ENCODE measurements at regions not wholly inside any gene's neighbourhood (a gene's known extent, or its start where the extent isn't known, plus 50 kb on each side); places are given as distances from the start of the nearest gene placed in this dataset.

GRCh38 chr3:17947833-17948232 lies 205.4 kb upstream of the TBC1D5 start:
- ChIA-PET CTCF (no interaction called here), POLR2A (no interaction called here)
- no peak for ATAC-seq
- Mint-ChIP-seq H3K4me3 (no peak overlapping the region), H3K9me3 (peaks cover 13% of the 10 kb centered on the region), H3K36me3 (peaks cover 3% of the 10 kb centered on the region; the same call in 1 of the 2 replicates), H3K27me3 (ENCODE audit: low read depth) (no peaks in the 10 kb centered on the region), H3K4me1 (peaks cover 23% of the 10 kb centered on the region), H3K27ac (no peak overlapping the region)
- DNase-seq (ENCODE audit: low spot score), result no peak
- TF ChIP-seq MYBL2 (CRISPR knock-in tag; IDR thresholded peaks at IDR 0.05), result no peak
- TF ChIP-seq, protein P1, sequence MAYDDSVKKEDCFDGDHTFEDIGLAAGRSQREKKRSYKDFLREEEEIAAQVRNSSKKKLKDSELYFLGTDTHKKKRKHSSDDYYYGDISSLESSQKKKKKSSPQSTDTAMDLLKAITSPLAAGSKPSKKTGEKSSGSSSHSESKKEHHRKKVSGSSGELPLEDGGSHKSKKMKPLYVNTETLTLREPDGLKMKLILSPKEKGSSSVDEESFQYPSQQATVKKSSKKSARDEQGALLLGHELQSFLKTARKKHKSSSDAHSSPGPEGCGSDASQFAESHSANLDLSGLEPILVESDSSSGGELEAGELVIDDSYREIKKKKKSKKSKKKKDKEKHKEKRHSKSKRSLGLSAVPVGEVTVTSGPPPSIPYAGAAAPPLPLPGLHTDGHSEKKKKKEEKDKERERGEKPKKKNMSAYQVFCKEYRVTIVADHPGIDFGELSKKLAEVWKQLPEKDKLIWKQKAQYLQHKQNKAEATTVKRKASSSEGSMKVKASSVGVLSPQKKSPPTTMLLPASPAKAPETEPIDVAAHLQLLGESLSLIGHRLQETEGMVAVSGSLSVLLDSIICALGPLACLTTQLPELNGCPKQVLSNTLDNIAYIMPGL (CRISPR knock-in tag; IDR thresholded peaks at IDR 0.05), result no peak
- no peak for TF ChIP-seq SP1 (CRISPR knock-in tag; conservative IDR thresholded peaks at IDR 0.05)
- TF ChIP-seq ATF6 (CRISPR knock-in tag; IDR thresholded peaks at IDR 0.05), result no peak
- TF ChIP-seq KAT7 (CRISPR knock-in tag; IDR thresholded peaks at IDR 0.05; ENCODE audit: borderline replicate concordance), result no peak
- no peak for TF ChIP-seq FOXP4 (CRISPR knock-in tag; IDR thresholded peaks at IDR 0.05)
- no peak for TF ChIP-seq E2F5 (CRISPR knock-in tag; IDR thresholded peaks at IDR 0.05)
- no peak for TF ChIP-seq NR3C1 (CRISPR knock-in tag; conservative IDR thresholded peaks at IDR 0.05; ENCODE audit: low read depth)
- TF ChIP-seq SMAD4 (CRISPR knock-in tag; IDR thresholded peaks at IDR 0.05), result no peak
- TF ChIP-seq CREB1 (CRISPR knock-in tag; IDR thresholded peaks at IDR 0.05), result no peak
- no peak for TF ChIP-seq GTF2I (CRISPR knock-in tag; conservative IDR thresholded peaks at IDR 0.05)
- no peak for TF ChIP-seq TP53 (CRISPR knock-in tag; IDR thresholded peaks at IDR 0.05)
- TF ChIP-seq, protein P2, sequence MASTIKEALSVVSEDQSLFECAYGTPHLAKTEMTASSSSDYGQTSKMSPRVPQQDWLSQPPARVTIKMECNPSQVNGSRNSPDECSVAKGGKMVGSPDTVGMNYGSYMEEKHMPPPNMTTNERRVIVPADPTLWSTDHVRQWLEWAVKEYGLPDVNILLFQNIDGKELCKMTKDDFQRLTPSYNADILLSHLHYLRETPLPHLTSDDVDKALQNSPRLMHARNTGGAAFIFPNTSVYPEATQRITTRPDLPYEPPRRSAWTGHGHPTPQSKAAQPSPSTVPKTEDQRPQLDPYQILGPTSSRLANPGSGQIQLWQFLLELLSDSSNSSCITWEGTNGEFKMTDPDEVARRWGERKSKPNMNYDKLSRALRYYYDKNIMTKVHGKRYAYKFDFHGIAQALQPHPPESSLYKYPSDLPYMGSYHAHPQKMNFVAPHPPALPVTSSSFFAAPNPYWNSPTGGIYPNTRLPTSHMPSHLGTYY (CRISPR knock-in tag; IDR thresholded peaks at IDR 0.05), result no peak
- TF ChIP-seq, protein P3, sequence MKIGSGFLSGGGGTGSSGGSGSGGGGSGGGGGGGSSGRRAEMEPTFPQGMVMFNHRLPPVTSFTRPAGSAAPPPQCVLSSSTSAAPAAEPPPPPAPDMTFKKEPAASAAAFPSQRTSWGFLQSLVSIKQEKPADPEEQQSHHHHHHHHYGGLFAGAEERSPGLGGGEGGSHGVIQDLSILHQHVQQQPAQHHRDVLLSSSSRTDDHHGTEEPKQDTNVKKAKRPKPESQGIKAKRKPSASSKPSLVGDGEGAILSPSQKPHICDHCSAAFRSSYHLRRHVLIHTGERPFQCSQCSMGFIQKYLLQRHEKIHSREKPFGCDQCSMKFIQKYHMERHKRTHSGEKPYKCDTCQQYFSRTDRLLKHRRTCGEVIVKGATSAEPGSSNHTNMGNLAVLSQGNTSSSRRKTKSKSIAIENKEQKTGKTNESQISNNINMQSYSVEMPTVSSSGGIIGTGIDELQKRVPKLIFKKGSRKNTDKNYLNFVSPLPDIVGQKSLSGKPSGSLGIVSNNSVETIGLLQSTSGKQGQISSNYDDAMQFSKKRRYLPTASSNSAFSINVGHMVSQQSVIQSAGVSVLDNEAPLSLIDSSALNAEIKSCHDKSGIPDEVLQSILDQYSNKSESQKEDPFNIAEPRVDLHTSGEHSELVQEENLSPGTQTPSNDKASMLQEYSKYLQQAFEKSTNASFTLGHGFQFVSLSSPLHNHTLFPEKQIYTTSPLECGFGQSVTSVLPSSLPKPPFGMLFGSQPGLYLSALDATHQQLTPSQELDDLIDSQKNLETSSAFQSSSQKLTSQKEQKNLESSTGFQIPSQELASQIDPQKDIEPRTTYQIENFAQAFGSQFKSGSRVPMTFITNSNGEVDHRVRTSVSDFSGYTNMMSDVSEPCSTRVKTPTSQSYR (CRISPR knock-in tag; IDR thresholded peaks at IDR 0.05), result no peak
- TF ChIP-seq, protein P4, sequence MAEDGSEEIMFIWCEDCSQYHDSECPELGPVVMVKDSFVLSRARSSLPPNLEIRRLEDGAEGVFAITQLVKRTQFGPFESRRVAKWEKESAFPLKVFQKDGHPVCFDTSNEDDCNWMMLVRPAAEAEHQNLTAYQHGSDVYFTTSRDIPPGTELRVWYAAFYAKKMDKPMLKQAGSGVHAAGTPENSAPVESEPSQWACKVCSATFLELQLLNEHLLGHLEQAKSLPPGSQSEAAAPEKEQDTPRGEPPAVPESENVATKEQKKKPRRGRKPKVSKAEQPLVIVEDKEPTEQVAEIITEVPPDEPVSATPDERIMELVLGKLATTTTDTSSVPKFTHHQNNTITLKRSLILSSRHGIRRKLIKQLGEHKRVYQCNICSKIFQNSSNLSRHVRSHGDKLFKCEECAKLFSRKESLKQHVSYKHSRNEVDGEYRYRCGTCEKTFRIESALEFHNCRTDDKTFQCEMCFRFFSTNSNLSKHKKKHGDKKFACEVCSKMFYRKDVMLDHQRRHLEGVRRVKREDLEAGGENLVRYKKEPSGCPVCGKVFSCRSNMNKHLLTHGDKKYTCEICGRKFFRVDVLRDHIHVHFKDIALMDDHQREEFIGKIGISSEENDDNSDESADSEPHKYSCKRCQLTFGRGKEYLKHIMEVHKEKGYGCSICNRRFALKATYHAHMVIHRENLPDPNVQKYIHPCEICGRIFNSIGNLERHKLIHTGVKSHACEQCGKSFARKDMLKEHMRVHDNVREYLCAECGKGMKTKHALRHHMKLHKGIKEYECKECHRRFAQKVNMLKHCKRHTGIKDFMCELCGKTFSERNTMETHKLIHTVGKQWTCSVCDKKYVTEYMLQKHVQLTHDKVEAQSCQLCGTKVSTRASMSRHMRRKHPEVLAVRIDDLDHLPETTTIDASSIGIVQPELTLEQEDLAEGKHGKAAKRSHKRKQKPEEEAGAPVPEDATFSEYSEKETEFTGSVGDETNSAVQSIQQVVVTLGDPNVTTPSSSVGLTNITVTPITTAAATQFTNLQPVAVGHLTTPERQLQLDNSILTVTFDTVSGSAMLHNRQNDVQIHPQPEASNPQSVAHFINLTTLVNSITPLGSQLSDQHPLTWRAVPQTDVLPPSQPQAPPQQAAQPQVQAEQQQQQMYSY (CRISPR knock-in tag; IDR thresholded peaks at IDR 0.05), result no peak
- no peak for TF ChIP-seq RELA (CRISPR knock-in tag; IDR thresholded peaks at IDR 0.05; ENCODE audit: borderline replicate concordance)
- no peak for TF ChIP-seq ZBTB21 (CRISPR knock-in tag; IDR thresholded peaks at IDR 0.05; ENCODE audit: borderline replicate concordance)

All from WTC11 (cell line).